ENCODE measurements at regions not wholly inside any gene's neighbourhood (a gene's known extent, or its start where the extent isn't known, plus 50 kb on each side); places are given as distances from the start of the nearest gene placed in this dataset.
A peak's percentile ranks its signal among the peaks of the same experiment; 100 is the strongest.

DNA sequence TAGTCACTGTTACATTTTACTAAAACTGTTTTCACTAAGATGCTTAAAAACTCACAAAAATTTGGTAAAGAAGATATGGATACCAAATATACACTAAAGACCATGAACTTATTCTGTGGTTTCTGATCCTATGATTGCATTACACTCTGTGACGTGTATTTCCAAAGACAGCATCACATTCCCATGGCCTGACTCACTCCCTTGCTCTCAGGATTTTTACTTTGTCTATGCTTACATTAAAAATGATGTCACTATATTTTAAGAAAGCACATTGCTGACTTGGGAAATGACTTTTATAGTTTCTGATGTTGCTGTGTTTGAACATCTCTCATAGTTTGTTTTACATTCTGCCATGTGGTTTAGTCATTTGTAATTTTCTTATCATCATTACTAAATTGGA, 327.9 kb upstream of the MAGEB18 start:
- Histone ChIP-seq H3K36me3 (no peaks in the 10 kb centered on the region), H3K4me1 (no peaks in the 10 kb centered on the region), H3K27ac (no peak overlapping the region), H3K4me3 (no peak overlapping the region), H3K27me3 (no peaks in the 10 kb centered on the region), H3K9me3 (peaks cover 0 to 6% (median 3%) of the 10 kb centered on the region in 4 donors)
- intact Hi-C loops (cut with DNase I; ENCODE audit: low total_unique reads), result no loop called here
- TF ChIP-seq POLR2A (IDR thresholded peaks at IDR 0.05) (no peak), EP300 (IDR thresholded peaks at IDR 0.05) (no peak)
- peak in 1 of 2 donors; percentile 3 for DNase-seq
- WGBS, 5 donors, result 17 to 50% (median 36%) methylated on average over 1 of the region's 1 CpG

DNA sequence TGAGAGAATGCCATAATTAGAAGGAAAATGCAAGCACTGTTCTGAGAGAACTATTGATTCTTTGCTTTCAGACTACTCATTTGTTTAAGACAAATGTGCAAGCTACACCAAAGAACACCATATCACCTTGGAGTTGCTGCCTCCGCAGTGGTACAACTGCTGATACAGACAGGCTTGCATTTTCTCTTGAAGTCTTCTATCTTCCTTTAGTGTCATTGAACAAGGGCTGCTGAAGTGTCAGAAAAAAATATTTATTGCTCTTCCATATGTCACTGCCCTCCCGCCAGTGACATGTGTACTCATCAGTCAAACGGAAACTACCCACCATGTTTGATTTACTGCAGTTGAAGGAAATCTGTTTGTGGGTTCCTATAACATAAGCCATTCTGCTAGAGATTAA, 318.3 kb upstream of the MAGEB18 start:
- Histone ChIP-seq H3K27me3 (no peaks in the 10 kb centered on the region), H3K9me3 (no peaks in the 10 kb centered on the region), H3K36me3 (no peaks in the 10 kb centered on the region), H3K4me3 (no peak overlapping the region), H3K4me1 (no peaks in the 10 kb centered on the region), H3K27ac (no peak overlapping the region)
- 65 to 84% (median 72%) methylated on average over 3 of the region's 3 CpGs for WGBS, 5 donors
- intact Hi-C loops (cut with DNase I; ENCODE audit: low total_unique reads), result no loop called here
- TF ChIP-seq POLR2AphosphoS5 (IDR thresholded peaks at IDR 0.05) (no peak), EP300 (IDR thresholded peaks at IDR 0.05) (no peak), POLR2A (IDR thresholded peaks at IDR 0.05) (no peak)
- TF ChIP-seq, protein P1, sequence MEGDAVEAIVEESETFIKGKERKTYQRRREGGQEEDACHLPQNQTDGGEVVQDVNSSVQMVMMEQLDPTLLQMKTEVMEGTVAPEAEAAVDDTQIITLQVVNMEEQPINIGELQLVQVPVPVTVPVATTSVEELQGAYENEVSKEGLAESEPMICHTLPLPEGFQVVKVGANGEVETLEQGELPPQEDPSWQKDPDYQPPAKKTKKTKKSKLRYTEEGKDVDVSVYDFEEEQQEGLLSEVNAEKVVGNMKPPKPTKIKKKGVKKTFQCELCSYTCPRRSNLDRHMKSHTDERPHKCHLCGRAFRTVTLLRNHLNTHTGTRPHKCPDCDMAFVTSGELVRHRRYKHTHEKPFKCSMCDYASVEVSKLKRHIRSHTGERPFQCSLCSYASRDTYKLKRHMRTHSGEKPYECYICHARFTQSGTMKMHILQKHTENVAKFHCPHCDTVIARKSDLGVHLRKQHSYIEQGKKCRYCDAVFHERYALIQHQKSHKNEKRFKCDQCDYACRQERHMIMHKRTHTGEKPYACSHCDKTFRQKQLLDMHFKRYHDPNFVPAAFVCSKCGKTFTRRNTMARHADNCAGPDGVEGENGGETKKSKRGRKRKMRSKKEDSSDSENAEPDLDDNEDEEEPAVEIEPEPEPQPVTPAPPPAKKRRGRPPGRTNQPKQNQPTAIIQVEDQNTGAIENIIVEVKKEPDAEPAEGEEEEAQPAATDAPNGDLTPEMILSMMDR (IDR thresholded peaks at IDR 0.05), result no peak
- no peak for DNase-seq

DNA sequence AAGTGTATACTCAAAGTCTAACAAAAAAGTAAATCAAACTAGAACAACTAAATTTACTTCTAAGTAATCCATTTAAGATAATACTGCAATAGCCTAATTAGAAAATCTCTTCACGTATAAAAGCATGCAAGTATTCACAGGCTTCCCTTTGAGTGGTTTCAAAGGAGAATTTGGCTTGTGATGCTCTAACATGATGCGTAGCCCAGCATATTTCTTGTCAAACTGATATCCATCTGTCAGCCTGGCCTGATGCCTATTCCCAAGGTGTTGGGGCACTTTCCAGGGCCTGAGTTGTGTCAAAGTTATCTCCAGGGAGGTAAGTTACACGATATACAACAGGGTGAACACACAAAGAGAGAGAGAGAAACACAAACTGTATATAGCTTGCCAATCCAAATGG, 287.0 kb upstream of the MAGEB18 start:
- no peaks in the 10 kb centered on the region for H3K36me3 ChIP-seq
- H3K9me3 ChIP-seq, result no peaks in the 10 kb centered on the region
- no peaks in the 10 kb centered on the region for H3K27me3 ChIP-seq
- WGBS, 5 donors, result 16 to 54% (median 34%) methylated on average over 3 of the region's 3 CpGs
- no peaks in the 10 kb centered on the region for H3K4me1 ChIP-seq
- no peak overlapping the region for H3K27ac ChIP-seq
- TF ChIP-seq, protein P1 (IDR thresholded peaks at IDR 0.05), result no peak
- TF ChIP-seq EP300 (IDR thresholded peaks at IDR 0.05) (no peak), POLR2A (IDR thresholded peaks at IDR 0.05) (no peak), POLR2AphosphoS5 (IDR thresholded peaks at IDR 0.05) (no peak)
- intact Hi-C loops (cut with DNase I; ENCODE audit: low total_unique reads), result no loop called here
- no peak overlapping the region for H3K4me3 ChIP-seq
- DNase-seq, result no peak

DNA sequence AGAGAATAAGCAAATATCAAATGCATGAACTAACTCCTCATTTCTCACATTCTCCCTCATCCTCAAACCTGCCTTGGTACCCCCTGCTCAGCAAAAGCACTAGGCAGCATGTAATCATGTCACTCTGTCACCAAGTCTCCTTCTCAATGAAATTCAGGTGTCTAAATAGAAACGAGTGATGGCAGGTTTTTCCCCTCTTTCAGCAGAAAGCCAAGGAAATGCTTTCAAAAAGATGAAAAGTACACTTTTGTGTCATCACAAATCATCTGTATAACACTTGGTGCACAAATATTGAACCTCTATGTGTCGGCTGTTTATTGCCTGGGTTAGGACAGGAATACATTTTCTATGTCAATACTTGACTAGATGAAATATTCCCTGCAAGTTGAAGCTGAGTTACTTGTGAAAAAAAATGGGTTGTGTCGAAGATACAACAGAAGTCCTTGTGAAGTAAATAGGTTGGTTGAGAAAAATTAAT, 285.1 kb upstream of the MAGEB18 start:
- DNase-seq, result no peak
- Histone ChIP-seq H3K36me3 (no peaks in the 10 kb centered on the region), H3K4me1 (no peaks in the 10 kb centered on the region), H3K27ac (no peak overlapping the region), H3K27me3 (no peaks in the 10 kb centered on the region), H3K4me3 (no peak overlapping the region), H3K9me3 (no peaks in the 10 kb centered on the region)
- intact Hi-C loops (cut with DNase I; ENCODE audit: low total_unique reads), result no loop called here
- TF ChIP-seq, protein P1 (IDR thresholded peaks at IDR 0.05), result no peak
- no peak for TF ChIP-seq POLR2AphosphoS5 (IDR thresholded peaks at IDR 0.05)
- TF ChIP-seq EP300 (IDR thresholded peaks at IDR 0.05), result no peak
- no peak for TF ChIP-seq POLR2A (IDR thresholded peaks at IDR 0.05)
- 34 to 64% (median 44%) methylated on average over 3 of the region's 3 CpGs for WGBS, 5 donors

DNA sequence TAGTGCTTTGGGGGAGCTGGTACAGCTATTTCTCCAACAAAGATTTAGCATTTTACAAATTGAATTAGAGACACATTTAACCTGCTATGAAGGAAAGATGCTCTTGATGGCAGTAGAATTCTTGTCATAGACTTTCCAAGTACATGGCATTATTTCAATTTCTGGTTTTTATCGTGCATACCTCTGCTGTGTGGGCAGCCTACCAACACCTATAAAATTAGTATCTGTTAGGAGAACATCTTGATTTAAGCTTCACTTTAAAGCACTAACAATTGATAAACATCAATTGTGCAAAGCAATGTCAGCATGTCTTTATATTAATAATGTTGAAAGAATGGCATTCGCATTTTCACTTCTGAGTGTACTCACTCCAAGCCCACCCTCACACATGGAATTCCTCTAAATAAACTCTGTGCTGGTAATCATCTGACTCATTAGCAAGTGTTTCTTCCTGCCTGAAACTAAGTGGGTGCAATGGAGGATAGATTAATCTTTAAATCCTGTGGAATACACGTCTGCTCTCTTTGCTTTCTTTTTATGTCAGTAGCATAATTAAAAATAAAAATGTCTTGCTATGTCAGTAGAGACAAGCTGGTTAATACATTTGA, 279.8 kb upstream of the MAGEB18 start:
- intact Hi-C loops (cut with DNase I; ENCODE audit: low total_unique reads), result no loop called here
- WGBS, 5 donors, result 29 to 58% (median 46%) methylated on average over 3 of the region's 3 CpGs
- Histone ChIP-seq H3K27ac (no peak overlapping the region), H3K4me1 (no peaks in the 10 kb centered on the region), H3K27me3 (no peaks in the 10 kb centered on the region), H3K36me3 (no peaks in the 10 kb centered on the region), H3K4me3 (no peak overlapping the region), H3K9me3 (no peaks in the 10 kb centered on the region)
- TF ChIP-seq POLR2AphosphoS5 (IDR thresholded peaks at IDR 0.05), result no peak
- no peak for TF ChIP-seq EP300 (IDR thresholded peaks at IDR 0.05)
- TF ChIP-seq, protein P1 (IDR thresholded peaks at IDR 0.05), result no peak
- TF ChIP-seq POLR2A (IDR thresholded peaks at IDR 0.05), result no peak
- no peak for DNase-seq

All from stomach (tissue), 8 donors.